ENCODE measurements at regions not wholly inside any gene's neighbourhood (a gene's known extent, or its start where the extent isn't known, plus 50 kb on each side); places are given as distances from the start of the nearest gene placed in this dataset.

DNA sequence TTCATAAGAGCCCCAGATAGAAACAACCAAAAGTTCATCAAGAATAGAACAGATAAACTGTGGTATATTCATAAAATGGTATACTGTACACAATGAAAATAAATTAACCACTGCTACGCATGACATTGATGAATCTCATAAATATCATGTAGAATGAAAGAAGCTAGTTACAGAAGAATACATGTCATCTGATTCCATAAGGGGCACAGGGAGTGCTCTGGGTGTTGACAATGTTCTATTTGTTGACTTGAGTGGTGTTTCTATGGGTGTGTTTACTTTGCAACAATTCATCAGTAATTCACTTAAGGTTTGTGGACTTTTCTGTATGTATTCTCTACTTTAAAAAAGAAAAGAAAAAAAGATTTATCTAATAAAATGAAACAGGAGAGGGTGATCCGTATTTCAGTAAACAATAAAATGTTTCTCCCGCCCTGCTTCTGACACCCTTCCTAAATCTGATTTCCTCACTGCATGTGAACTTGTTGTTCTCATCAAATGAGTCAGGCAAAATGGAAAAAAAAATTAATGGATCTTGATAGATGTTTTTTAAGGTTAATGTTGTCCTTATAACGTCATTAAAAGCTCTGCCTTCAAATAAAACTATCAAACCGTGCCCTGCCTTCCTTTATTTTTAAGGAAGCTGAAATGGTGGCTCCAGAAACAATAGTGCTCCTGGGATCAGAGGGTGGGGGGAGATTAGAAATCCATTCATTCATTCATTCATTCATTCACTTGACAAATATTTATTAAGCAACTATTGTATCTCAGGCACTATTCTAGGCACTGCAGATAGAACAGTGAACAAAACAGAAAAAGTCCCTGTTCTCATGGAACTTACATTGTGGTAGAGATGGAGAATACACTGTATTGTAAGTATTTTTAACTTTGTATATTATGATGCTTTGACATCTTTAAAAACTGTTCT lies 77.2 kb upstream of the CD44 start:
- H3K27ac ChIP-seq (ENCODE audit: low read depth, low read length): no peak overlapping the region
- no peak overlapping the region for H2AFZ ChIP-seq (ENCODE audit: low read length, unreplicated experiment)
- H3K4me1 ChIP-seq (ENCODE audit: control insufficient read depth, insufficient read depth, low read length, unreplicated experiment): no peaks in the 10 kb centered on the region
- no peak overlapping the region for H3K4me3 ChIP-seq (ENCODE audit: low read depth, low read length)
- no peaks in the 10 kb centered on the region for H3K36me3 ChIP-seq (ENCODE audit: insufficient read depth, low read length)
- H3K79me2 ChIP-seq (ENCODE audit: control insufficient read depth, insufficient read depth, low read length, unreplicated experiment): no peaks in the 10 kb centered on the region
- no peaks in the 10 kb centered on the region for H3K27me3 ChIP-seq (ENCODE audit: insufficient read depth, low read length)

DNA sequence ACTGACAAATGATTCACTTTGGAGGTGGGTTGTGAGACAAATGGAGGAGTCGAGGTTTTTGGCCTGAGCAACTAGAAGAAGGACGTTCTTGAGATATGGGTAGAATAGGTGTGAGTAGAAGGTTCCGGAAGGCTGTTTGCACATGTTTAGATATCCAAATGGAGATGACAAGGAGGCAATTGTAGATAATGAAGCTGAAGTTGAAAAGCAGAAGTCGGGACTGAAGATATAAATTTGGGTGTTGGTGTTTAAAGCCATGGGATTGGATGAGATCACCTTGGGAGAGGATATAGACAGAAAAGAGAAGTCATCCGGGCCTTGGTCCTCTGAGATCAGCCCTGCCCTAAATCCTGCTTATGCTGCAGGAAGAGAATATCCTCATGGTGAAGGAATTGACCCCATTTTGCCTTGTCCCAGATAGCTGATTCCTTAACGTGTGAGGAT lies 75.5 kb upstream of the CD44 start:
- H3K4me3 ChIP-seq (ENCODE audit: low read depth, low read length): no peak overlapping the region
- no peaks in the 10 kb centered on the region for H3K27me3 ChIP-seq (ENCODE audit: insufficient read depth, low read length)
- H2AFZ ChIP-seq (ENCODE audit: low read length, unreplicated experiment): no peak overlapping the region
- no peaks in the 10 kb centered on the region for H3K79me2 ChIP-seq (ENCODE audit: control insufficient read depth, insufficient read depth, low read length, unreplicated experiment)
- no peak overlapping the region for H3K27ac ChIP-seq (ENCODE audit: low read depth, low read length)
- H3K36me3 ChIP-seq (ENCODE audit: insufficient read depth, low read length): no peaks in the 10 kb centered on the region
- no peaks in the 10 kb centered on the region for H3K4me1 ChIP-seq (ENCODE audit: control insufficient read depth, insufficient read depth, low read length, unreplicated experiment)

DNA sequence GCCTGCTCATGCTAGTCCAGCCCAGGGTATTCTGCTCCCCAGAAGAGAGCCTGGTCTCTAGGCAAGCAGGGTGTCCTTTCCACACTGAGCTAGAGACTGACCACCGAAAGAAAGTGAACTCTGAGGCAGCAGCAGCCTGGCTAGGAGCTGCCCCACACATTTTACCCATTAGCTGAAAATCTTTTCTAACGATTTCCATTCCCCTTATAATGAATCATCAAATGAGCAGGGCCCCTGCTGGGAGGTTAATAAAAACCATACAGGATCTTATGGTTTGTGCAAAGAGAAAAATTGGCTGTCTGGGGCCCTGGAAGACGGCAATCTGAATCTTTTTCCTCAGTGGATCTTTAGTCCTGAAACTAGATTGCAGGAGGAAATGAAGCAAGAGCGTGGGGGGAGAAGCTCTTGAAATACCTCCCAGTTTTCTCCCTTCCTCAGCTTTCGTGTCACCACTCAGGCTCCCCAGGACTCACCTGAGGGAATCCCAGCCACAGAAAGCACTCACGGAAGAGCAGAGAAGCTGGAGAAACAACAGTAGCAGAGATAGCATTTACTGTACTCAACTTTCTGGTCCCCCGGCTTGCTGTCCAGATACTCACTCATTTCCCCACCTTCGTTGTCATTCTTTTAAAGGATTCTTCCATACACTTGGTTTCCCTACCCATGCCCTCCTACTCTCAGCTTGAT lies 74.7 kb upstream of the CD44 start:
- Histone ChIP-seq H3K36me3 (ENCODE audit: insufficient read depth, low read length) (no peaks in the 10 kb centered on the region), H3K4me1 (ENCODE audit: control insufficient read depth, insufficient read depth, low read length, unreplicated experiment) (no peaks in the 10 kb centered on the region), H3K79me2 (ENCODE audit: control insufficient read depth, insufficient read depth, low read length, unreplicated experiment) (no peaks in the 10 kb centered on the region), H3K27ac (ENCODE audit: low read depth, low read length) (no peak overlapping the region), H3K4me3 (ENCODE audit: low read depth, low read length) (no peak overlapping the region), H3K27me3 (ENCODE audit: insufficient read depth, low read length) (no peaks in the 10 kb centered on the region), H2AFZ (ENCODE audit: low read length, unreplicated experiment) (no peak overlapping the region)

DNA sequence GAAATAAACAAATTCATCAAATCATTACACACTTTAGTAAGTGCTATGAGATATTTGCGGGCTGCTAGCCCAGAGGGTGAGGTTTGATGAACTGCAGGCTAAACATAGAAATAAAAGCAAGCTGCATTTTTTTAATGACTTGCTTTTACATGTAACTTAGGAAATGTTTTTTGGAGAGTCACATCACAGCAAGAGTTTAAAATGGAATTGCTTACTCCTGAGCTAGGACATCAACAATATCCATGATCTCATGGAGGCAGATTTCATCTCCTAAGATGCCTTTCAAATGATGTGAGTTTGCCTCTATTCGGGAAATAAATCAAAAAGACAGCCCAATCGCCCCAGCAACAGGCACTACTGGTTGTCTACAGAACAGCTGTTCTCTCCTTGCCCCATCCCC lies 73.4 kb upstream of the CD44 start:
- Histone ChIP-seq H3K27ac (ENCODE audit: low read depth, low read length) (no peak overlapping the region), H3K4me1 (ENCODE audit: control insufficient read depth, insufficient read depth, low read length, unreplicated experiment) (no peaks in the 10 kb centered on the region), H3K36me3 (ENCODE audit: insufficient read depth, low read length) (peaks cover 5% of the 10 kb centered on the region; the same call in 1 of the 2 replicates), H3K79me2 (ENCODE audit: control insufficient read depth, insufficient read depth, low read length, unreplicated experiment) (no peaks in the 10 kb centered on the region), H2AFZ (ENCODE audit: low read length, unreplicated experiment) (no peak overlapping the region), H3K27me3 (ENCODE audit: insufficient read depth, low read length) (no peaks in the 10 kb centered on the region), H3K4me3 (ENCODE audit: low read depth, low read length) (no peak overlapping the region)

GRCh38 chr11:35066030-35066429 lies 72.9 kb upstream of the CD44 start:
- Histone ChIP-seq H3K4me1 (ENCODE audit: control insufficient read depth, insufficient read depth, low read length, unreplicated experiment) (no peaks in the 10 kb centered on the region), H3K27me3 (ENCODE audit: insufficient read depth, low read length) (no peaks in the 10 kb centered on the region), H3K27ac (ENCODE audit: low read depth, low read length) (no peak overlapping the region), H3K79me2 (ENCODE audit: control insufficient read depth, insufficient read depth, low read length, unreplicated experiment) (no peaks in the 10 kb centered on the region), H3K4me3 (ENCODE audit: low read depth, low read length) (no peak overlapping the region), H3K36me3 (ENCODE audit: insufficient read depth, low read length) (peaks cover 5% of the 10 kb centered on the region; the same call in 1 of the 2 replicates), H2AFZ (ENCODE audit: low read length, unreplicated experiment) (no peak overlapping the region)

DNA sequence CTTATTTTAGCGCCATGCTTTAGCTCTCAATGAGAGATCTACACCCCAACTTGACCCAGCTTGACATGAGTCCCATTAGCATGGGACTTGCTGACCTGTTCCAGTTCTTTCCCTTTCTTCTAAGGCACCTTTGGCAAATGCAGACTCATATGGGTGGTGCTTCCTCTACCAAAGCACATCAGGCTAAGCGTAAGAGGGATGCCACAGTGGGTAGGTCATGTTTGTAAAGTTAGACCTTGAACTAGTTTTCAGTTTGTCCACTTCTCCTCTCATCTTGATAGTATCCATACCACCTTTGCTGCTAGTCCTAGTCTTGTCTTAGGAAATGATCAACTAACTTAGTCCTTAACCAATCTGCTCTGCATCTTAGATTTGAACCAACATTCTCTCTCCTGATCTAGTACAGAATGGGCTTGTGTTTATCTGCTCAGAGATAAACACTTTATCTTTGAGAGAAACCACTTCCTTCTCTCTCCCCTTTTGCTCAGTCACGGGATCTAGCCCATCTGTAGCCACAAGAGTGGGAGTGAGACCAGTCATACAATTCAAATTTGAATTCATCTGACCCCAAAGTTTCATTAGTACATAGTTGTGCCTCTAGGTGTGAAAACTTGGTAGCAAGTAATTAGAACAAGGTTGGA lies 72.1 kb upstream of the CD44 start:
- H3K36me3 ChIP-seq (ENCODE audit: insufficient read depth, low read length): peaks cover 5% of the 10 kb centered on the region; the same call in 1 of the 2 replicates
- no peaks in the 10 kb centered on the region for H3K4me1 ChIP-seq (ENCODE audit: control insufficient read depth, insufficient read depth, low read length, unreplicated experiment)
- no peak overlapping the region for H3K4me3 ChIP-seq (ENCODE audit: low read depth, low read length)
- H2AFZ ChIP-seq (ENCODE audit: low read length, unreplicated experiment): no peak overlapping the region
- H3K27ac ChIP-seq (ENCODE audit: low read depth, low read length): no peak overlapping the region
- H3K79me2 ChIP-seq (ENCODE audit: control insufficient read depth, insufficient read depth, low read length, unreplicated experiment): no peaks in the 10 kb centered on the region
- no peaks in the 10 kb centered on the region for H3K27me3 ChIP-seq (ENCODE audit: insufficient read depth, low read length)

DNA sequence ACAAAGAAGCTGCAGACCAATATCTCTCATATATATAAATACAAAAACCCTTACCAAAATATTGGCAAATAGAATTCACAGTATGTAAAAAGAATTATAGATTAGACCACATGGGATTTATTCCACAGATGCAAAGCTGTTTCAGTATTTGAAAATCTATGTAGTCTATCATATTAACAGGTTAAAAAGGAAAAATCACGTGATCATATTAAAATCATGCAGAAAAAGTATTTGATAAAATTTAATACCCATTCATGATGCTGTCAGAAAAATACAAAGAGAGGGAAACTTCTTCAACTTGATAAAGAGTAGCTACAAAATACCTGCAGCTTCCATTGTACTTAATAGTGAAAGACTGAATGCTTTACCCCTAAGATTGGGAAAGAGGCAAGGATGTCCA lies 67.2 kb upstream of the CD44 start:
- Histone ChIP-seq H3K27me3 (ENCODE audit: insufficient read depth, low read length) (no peaks in the 10 kb centered on the region), H2AFZ (ENCODE audit: low read length, unreplicated experiment) (no peak overlapping the region), H3K79me2 (ENCODE audit: control insufficient read depth, insufficient read depth, low read length, unreplicated experiment) (no peaks in the 10 kb centered on the region), H3K4me1 (ENCODE audit: control insufficient read depth, insufficient read depth, low read length, unreplicated experiment) (peaks cover 9% of the 10 kb centered on the region), H3K4me3 (ENCODE audit: low read depth, low read length) (no peak overlapping the region), H3K36me3 (ENCODE audit: insufficient read depth, low read length) (peaks cover 5% of the 10 kb centered on the region; the same call in 1 of the 2 replicates), H3K27ac (ENCODE audit: low read depth, low read length) (no peak overlapping the region)

DNA sequence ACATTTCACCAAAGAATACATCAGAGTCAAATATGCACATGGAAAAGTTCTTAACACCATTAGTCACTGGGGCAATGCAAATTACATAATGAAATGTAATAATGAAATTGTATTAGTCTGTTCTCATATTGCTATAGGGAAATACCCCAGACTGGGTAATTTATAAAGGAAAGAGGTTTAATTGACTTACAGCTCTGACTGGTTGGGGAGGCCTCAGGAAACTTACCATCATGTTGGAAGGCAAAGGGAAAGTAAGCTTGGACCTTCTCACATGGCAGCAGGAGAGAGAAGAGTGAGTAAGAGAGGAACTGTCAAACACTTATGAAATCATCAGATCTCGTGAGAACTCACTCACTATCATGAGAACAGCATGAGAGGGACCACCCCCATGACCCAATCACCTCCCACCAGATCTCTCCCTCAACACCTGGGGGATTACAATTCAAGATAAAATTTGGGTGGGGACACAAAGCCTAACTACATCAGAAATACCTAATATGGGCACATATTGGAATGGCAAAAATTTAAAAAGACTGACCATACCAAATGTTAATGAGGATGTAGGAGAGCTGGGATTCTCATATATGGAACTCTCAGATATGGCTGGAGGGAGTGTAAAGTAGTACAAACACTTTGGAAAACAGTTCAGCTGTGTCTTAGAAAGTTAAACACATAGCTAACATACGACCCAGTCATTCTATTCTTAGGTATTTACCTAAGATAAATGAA lies 65.1 kb upstream of the CD44 start:
- H3K4me1 ChIP-seq (ENCODE audit: control insufficient read depth, insufficient read depth, low read length, unreplicated experiment): peaks cover 24% of the 10 kb centered on the region
- H3K27me3 ChIP-seq (ENCODE audit: insufficient read depth, low read length): no peaks in the 10 kb centered on the region
- peak overlapping the region; percentile 28; the same call in 1 of the 2 replicates for H3K27ac ChIP-seq (ENCODE audit: low read depth, low read length)
- peak overlapping the region; percentile 34; the same call in 1 of the 2 replicates for H3K4me3 ChIP-seq (ENCODE audit: low read depth, low read length)
- H3K36me3 ChIP-seq (ENCODE audit: insufficient read depth, low read length): peaks cover 5% of the 10 kb centered on the region; the same call in 1 of the 2 replicates
- H3K79me2 ChIP-seq (ENCODE audit: control insufficient read depth, insufficient read depth, low read length, unreplicated experiment): no peaks in the 10 kb centered on the region
- no peak overlapping the region for H2AFZ ChIP-seq (ENCODE audit: low read length, unreplicated experiment)

DNA sequence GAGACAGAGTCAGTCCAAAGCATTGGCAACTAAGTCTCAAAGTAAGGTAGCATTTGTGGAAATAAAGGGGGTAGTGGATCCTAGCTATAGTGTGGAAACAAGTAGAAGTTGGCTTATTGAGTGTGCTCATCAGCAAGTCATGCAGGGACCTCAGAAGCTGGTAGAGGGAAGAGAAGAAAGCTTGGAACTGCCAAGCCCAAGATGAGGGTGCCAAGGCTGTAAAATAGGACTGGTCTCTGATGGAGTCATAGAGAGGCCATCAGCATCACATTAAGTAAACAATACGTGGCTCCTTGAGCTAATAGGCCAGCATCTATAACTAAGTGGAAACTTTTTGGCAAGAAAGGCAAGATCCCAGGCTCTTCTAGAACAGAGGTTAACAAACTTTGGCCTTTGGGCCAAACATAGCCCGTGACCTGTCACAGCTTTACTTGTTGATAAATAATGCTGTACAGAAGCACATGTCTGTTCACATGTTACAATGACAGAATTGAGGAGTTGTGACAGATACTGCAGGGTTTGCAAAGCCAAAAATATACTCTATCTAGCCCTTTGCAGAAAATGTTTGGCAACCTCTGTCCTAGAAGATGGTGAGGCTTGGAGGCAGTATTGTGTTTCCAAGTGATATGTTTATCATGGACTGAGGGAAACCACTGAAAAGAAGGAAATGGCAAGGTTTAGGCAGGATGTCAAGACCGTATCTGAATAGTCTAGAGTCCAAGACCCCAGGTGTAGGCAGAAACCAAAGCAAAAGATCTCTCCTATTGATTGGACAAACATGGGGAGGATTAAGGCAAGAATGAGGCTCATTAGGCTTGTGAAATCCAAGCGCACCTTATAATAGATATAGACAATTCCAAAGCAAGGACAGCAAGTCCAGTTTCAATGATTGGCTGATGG lies 62.5 kb upstream of the CD44 start:
- H3K36me3 ChIP-seq (ENCODE audit: insufficient read depth, low read length): no peaks in the 10 kb centered on the region
- H3K79me2 ChIP-seq (ENCODE audit: control insufficient read depth, insufficient read depth, low read length, unreplicated experiment): no peaks in the 10 kb centered on the region
- H3K4me1 ChIP-seq (ENCODE audit: control insufficient read depth, insufficient read depth, low read length, unreplicated experiment): peaks cover 27% of the 10 kb centered on the region
- peak overlapping the region; percentile 85; the same call in 1 of the 2 replicates for H3K27ac ChIP-seq (ENCODE audit: low read depth, low read length)
- no peak overlapping the region for H2AFZ ChIP-seq (ENCODE audit: low read length, unreplicated experiment)
- no peaks in the 10 kb centered on the region for H3K27me3 ChIP-seq (ENCODE audit: insufficient read depth, low read length)
- H3K4me3 ChIP-seq (ENCODE audit: low read depth, low read length): no peak overlapping the region
